Cardiac fibroblast (primary cell): ENCODE measurements at regions not wholly inside any gene's neighbourhood (a gene's known extent, or its start where the extent isn't known, plus 50 kb on each side); places are given as distances from the start of the nearest gene placed in this dataset.
"Not testable (repeated sequence)": the region's sequence is repeated elsewhere in the genome, so short reads cannot be mapped to it uniquely, and the experiment has no call there.

Experiments used
- DNase-seq, 2 donors: peaks; one replicate each; pipeline versions ENCODE4 v3.0.0 to v3.0.0-alpha.2; 2010; ENCODE audit warnings: low read depth in 2 of 2
- H3K4me3 ChIP-seq, 2 donors: replicated peaks in 1 of 2; 1 replicate in 1 of 2; 2 replicates in 1 of 2; pipeline ENCODE4 v1.5.1; 2011; ENCODE audit warnings: low read depth in 2 of 2, low read length in 2 of 2, mild to moderate bottlenecking in 2 of 2, moderate library complexity in 1 of 2
- TF ChIP-seq, protein P1 (sequence below): IDR thresholded peaks from one replicate; pipeline ENCODE4 v1.5.1; 2011; ENCODE audit warnings: low read depth, mild to moderate bottlenecking, low read length, inconsistent platforms

DNA sequence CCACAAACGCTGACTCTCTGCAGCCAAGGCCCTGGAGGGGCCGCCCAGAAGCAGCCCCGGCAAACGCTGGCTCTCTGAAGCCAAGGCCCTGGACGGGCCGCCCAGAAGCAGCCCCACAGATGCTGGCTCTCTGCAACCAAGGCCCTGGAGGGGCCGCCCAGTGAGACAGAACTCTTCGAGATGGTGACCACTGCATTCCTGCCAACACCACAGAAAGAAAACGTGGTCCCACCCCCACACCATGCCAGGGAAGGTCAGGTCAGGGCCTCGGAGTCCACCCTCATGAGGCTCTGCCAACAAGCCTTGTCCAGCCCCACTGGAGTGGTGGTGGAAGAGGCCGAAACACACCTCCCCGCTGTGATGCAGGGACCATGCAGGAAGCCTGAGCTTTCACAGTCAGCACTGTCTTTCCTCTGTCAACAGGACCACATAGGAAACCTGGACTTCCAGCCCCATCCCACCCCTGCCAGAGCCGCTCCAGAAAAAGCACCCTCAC is 97.5 kb downstream of the DLL1 start:
- no peak for DNase-seq
- H3K4me3 ChIP-seq, result no peak overlapping the region
- TF ChIP-seq, protein P1, sequence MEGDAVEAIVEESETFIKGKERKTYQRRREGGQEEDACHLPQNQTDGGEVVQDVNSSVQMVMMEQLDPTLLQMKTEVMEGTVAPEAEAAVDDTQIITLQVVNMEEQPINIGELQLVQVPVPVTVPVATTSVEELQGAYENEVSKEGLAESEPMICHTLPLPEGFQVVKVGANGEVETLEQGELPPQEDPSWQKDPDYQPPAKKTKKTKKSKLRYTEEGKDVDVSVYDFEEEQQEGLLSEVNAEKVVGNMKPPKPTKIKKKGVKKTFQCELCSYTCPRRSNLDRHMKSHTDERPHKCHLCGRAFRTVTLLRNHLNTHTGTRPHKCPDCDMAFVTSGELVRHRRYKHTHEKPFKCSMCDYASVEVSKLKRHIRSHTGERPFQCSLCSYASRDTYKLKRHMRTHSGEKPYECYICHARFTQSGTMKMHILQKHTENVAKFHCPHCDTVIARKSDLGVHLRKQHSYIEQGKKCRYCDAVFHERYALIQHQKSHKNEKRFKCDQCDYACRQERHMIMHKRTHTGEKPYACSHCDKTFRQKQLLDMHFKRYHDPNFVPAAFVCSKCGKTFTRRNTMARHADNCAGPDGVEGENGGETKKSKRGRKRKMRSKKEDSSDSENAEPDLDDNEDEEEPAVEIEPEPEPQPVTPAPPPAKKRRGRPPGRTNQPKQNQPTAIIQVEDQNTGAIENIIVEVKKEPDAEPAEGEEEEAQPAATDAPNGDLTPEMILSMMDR, result no peak

DNA sequence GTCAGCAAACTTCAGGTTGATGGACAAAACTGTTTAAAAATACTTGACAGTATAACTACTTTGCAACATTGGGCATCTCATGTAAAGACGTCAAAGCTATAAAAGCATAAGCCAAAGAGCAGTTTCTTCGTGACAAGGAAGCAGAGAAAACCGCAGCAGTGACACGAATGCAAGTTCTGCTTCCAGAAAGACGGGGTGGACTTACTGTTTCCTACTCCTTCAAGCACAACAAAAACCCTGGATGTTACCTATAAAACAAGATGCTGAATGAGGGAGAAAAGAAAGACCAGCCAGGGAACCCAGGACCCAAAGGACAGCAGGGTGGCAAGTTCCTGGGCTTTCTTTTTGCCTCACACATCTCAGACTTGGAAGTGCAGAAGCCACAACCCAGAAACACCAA is 98.0 kb downstream of the DLL1 start:
- no peak overlapping the region for H3K4me3 ChIP-seq
- DNase-seq, result no peak
- TF ChIP-seq, protein P1, result no peak

DNA sequence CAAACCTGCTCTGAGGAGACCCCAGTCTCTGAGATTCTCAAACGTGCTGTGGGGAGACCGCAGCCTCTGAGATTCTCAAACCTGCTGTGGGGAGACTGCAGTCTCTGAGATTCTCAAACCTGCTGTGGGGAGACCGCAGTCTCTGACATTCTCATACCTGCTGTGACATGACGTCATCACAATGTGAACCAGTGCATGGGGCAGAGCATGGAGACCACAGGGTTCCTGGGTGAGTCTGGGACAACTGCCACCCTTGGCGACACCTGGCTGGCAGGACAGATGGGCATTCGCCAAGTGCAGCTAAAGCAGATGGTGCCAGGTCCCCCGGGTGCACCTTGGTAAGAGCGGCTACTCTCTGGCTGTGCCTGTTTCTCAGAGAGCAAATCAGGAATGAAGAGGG is 98.8 kb downstream of the DLL1 start:
- DNase-seq, H3K4me3 ChIP-seq: not testable (repeated sequence)

DNA sequence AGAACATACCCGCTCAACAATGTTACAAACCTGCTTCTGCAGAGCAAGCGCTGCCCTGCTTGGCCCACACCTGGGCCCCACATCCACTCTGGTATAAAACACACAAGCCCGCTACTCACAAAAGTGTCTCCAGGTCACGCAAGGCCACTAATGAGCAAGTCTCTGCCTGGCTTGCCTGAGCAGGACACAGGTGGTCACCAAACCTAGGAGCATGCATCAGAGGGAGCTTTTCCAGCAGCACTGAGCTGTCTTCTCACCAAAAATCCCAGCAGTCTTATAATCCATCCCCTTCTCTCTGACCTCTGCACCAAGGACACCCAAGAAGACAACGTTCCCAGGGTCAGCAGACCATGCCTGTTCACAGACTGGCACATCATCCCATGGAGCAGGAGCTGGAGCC is 100.8 kb downstream of the DLL1 start:
- TF ChIP-seq, protein P1, result no peak
- no peak for DNase-seq
- no peak overlapping the region for H3K4me3 ChIP-seq

DNA sequence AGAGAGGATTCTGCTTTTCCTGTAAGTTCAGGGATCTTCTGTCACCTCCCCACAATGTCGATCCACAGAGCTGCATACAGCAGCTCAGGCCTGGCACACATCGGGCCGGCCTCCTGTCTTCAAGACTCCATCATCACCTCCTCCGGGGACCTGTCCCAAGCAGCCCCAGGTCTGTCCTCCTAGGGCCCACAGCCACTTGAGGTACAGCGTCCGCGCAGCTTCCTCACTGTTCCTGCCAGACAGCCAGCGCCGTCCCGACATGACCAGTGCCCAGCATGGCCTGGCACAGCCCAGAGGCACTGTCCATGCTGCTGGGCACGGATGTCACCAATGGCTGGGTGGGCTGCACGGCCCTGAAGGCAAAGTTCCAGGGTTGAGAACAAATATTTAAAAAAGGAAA is 101.6 kb downstream of the DLL1 start:
- TF ChIP-seq, protein P1, result no peak
- H3K4me3 ChIP-seq, result no peak overlapping the region
- no peak for DNase-seq

DNA sequence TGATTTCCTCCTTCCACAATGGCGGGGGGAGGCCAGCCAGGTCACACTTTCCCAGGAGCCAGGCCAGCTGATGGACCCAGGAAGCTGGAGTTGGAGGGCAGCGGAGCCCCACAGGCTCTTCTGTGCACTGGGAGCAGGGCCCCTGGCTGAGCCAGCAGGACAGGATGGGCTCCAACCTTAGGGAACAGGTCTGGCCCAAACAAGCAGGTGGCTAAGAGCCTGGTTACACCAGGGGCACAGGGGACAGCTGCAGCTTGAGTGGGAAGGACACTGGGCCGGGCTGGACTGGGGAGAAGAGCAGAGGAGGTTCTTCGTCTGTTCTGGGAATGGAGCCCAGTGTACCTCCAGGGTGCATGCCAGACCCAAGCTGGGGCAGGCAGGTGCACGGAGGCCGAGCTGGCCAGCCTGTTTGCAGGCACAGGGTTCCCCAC is 102.3 kb downstream of the DLL1 start:
- TF ChIP-seq, protein P1, result no peak
- no peak for DNase-seq
- H3K4me3 ChIP-seq, result no peak overlapping the region

DNA sequence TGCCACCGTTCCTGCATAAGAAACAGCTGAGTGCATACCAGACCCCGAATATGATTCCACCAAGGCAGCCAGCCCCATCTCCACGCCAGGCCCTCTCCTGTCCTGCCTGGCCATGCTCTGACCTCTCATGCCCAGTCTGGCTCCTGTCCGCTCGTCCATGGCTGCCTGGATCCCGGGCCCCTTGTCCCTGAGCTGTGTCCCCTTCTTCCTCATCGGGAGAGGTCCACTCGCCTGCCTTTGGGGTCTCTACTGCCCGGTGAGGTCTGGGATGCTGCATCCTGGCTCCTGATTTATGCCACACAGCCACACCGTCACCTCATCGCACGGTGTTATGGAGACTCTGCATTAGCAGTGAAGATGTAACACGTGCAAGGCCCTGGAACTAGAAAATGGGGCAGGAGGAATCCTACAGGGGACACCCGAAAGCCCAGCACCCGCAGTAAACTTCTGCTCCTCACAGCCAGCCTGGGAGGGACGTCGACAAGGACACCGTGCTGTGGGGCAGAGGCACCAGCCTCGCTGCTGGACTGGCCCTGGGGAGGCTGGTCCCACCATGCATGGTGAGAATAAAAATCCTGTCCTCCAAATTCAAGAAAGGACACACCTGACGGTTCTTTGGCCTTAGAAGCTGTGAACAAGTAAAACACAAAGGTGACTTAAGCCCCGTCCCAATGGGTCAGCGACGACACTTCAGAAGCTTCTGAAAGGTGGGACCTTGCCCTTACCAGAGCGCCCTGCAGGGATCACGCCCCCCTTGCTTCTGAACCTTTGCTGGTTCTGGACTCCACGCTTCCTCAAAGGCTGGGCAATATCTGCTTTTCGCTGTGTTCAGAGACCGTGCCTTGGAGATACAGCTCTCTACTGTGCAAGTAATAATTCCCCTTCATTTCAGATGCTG is 103.0 kb downstream of the DLL1 start:
- no peak for DNase-seq
- TF ChIP-seq, protein P1, result no peak
- no peak overlapping the region for H3K4me3 ChIP-seq
